ENCODE measurements at regions not wholly inside any gene's neighbourhood (a gene's known extent, or its start where the extent isn't known, plus 50 kb on each side); places are given as distances from the start of the nearest gene placed in this dataset.
"Not testable (repeated sequence)": the region's sequence is repeated elsewhere in the genome, so short reads cannot be mapped to it uniquely, and the experiment has no call there.

- DNase-seq (ENCODE audit: low read depth in 3 of 3, low spot score in 2 of 3): no peak
Measured at GRCh38 chr12:127942981-127943380, 324.0 kb upstream of the TMEM132C start.

- DNase-seq (ENCODE audit: low read depth in 3 of 3, low spot score in 2 of 3): no peak
Measured at GRCh38 chr12:127943481-127944210, 323.3 kb upstream of the TMEM132C start.

GRCh38 chr12:127944211-127944899 is 322.6 kb upstream of the TMEM132C start:
- no peak for DNase-seq (ENCODE audit: low read depth in 3 of 3, low spot score in 2 of 3)

- no peak for DNase-seq (ENCODE audit: low read depth in 3 of 3, low spot score in 2 of 3)
Measured at GRCh38 chr12:127957001-127957660, 309.8 kb upstream of the TMEM132C start.

- no peak for DNase-seq (ENCODE audit: low read depth in 3 of 3, low spot score in 2 of 3)
Measured at GRCh38 chr12:127962303-127962702, 304.7 kb upstream of the TMEM132C start.

- DNase-seq (ENCODE audit: low read depth in 3 of 3, low spot score in 2 of 3): no peak
Measured at GRCh38 chr12:127963933-127964332, 303.0 kb upstream of the TMEM132C start.

GRCh38 chr12:127964717-127965116 is 302.3 kb upstream of the TMEM132C start:
- DNase-seq (ENCODE audit: low read depth in 3 of 3, low spot score in 2 of 3): no peak

- DNase-seq (ENCODE audit: low read depth in 3 of 3, low spot score in 2 of 3): no peak
Measured at GRCh38 chr12:127966331-127966730, 300.6 kb upstream of the TMEM132C start.

- DNase-seq (ENCODE audit: low read depth in 3 of 3, low spot score in 2 of 3): no peak
Measured at GRCh38 chr12:127970491-127970890, 296.5 kb upstream of the TMEM132C start.

GRCh38 chr12:127980585-127980984 is 286.4 kb upstream of the TMEM132C start:
- no peak for DNase-seq (ENCODE audit: low read depth in 3 of 3, low spot score in 2 of 3)

- DNase-seq (ENCODE audit: low read depth in 3 of 3, low spot score in 2 of 3): no peak
Measured at GRCh38 chr12:127981875-127982274, 285.1 kb upstream of the TMEM132C start.

- not testable (repeated sequence) for DNase-seq (ENCODE audit: low read depth in 3 of 3, low spot score in 2 of 3)
Measured at GRCh38 chr12:127983213-127983791, 283.7 kb upstream of the TMEM132C start.

- DNase-seq (ENCODE audit: low read depth in 3 of 3, low spot score in 2 of 3): no peak
Measured at GRCh38 chr12:127984386-127985055, 282.4 kb upstream of the TMEM132C start.

- no peak for DNase-seq (ENCODE audit: low read depth in 3 of 3, low spot score in 2 of 3)
Measured at GRCh38 chr12:127987199-127987901, 279.6 kb upstream of the TMEM132C start.

- no peak for DNase-seq (ENCODE audit: low read depth in 3 of 3, low spot score in 2 of 3)
Measured at GRCh38 chr12:127991485-127991884, 275.5 kb upstream of the TMEM132C start.

GRCh38 chr12:127998988-127999387 is 268.0 kb upstream of the TMEM132C start:
- DNase-seq (ENCODE audit: low read depth in 3 of 3, low spot score in 2 of 3): no peak

- no peak for DNase-seq (ENCODE audit: low read depth in 3 of 3, low spot score in 2 of 3)
Measured at GRCh38 chr12:128004383-128004938, 262.5 kb upstream of the TMEM132C start.

GRCh38 chr12:128007250-128007649 is 259.7 kb upstream of the TMEM132C start:
- no peak for DNase-seq (ENCODE audit: low read depth in 3 of 3, low spot score in 2 of 3)

GRCh38 chr12:128008341-128008740 is 258.6 kb upstream of the TMEM132C start:
- no peak for DNase-seq (ENCODE audit: low read depth in 3 of 3, low spot score in 2 of 3)

GRCh38 chr12:128009108-128009507 is 257.9 kb upstream of the TMEM132C start:
- DNase-seq (ENCODE audit: low read depth in 3 of 3, low spot score in 2 of 3): no peak
